Stimulated activated CD8-positive, alpha-beta memory T cell treated with anti-CD3 and anti-CD28 coated beads, Interleukin-7, amount 100 ng/mL, for 24 hours (primary cell): ENCODE measurements at regions not wholly inside any gene's neighbourhood (a gene's known extent, or its start where the extent isn't known, plus 50 kb on each side); places are given as distances from the start of the nearest gene placed in this dataset.
"Not testable (repeated sequence)": the region's sequence is repeated elsewhere in the genome, so short reads cannot be mapped to it uniquely, and the experiment has no call there.

Experiments used
- DNase-seq: peaks from one replicate; pipeline ENCODE4 v3.0.0-alpha.2; 2020; ENCODE audit warnings: low read depth

DNA sequence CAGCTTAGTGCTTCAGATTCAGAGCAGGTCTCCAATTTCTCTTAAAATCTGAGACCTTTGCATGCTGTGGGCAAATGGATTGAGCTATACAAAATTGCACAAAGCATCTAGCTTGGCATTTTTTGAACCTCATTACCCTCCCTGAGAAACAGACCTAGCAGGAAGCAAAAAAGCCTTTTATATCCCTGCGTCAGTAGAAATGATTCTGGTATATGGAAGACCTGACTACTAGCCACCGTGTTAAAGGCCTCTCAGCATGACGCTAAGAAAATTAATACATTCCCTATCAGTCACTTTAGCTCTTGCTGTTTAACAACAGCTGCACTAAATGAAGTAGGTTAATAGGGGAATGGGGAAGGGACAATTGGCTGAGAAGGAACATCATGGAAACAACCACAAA, 110.7 kb upstream of the SMLR1 start:
- DNase-seq, result no peak

- no peak for DNase-seq
Observed at GRCh38 chr6:130717657-130718056, 109.5 kb upstream of the SMLR1 start.

GRCh38 chr6:130720076-130720715, 107.0 kb upstream of the SMLR1 start:
- no peak for DNase-seq

DNA sequence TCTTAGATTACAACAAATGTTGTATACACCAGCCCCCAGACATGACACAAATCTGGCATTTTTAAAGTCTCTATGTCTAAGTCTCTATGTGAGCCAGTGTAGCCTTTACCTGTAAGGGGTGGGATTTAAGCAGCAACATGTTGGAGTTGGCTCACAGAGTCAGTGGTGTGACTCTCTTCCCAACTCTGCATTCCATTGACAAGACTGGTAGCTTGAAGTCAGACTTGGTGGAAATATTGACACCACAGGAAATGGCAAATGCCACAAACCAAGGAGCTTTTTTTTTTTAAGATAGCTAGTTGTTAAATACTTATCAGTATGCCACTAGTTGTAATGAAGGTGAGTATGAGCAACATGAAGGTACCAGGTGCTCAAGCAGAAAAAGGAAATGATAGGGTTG, 103.1 kb upstream of the SMLR1 start:
- no peak for DNase-seq

- no peak for DNase-seq
Observed at GRCh38 chr6:130725551-130725950, 101.7 kb upstream of the SMLR1 start.

GRCh38 chr6:130728064-130728463, 99.1 kb upstream of the SMLR1 start:
- not testable (repeated sequence) for DNase-seq

DNA sequence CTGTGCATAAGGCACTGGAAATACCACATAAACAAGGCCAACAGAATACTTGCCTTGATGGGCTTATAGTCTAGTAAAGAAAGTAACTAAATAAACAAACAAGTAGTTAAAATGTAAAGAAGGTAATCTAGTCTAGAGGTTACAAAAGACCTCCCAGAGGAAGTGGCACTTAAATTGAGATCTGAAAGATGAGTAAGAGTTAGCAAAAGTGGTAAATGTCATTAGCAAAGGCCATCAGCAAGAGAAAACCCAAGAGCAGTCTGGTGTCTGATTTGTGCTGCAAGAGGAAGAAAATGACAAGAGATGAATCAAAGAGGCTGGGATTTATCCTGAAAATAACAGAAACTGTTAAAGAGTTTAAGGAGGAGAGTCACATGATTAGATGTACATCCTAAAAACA, 96.6 kb upstream of the SMLR1 start:
- DNase-seq, result no peak

- no peak for DNase-seq
Observed at GRCh38 chr6:130734161-130734560, 93.0 kb upstream of the SMLR1 start.

- DNase-seq, result no peak
Observed at GRCh38 chr6:130740308-130740707, 86.9 kb upstream of the SMLR1 start.

- no peak for DNase-seq
Observed at GRCh38 chr6:130742131-130742681, 85.0 kb upstream of the SMLR1 start.

DNA sequence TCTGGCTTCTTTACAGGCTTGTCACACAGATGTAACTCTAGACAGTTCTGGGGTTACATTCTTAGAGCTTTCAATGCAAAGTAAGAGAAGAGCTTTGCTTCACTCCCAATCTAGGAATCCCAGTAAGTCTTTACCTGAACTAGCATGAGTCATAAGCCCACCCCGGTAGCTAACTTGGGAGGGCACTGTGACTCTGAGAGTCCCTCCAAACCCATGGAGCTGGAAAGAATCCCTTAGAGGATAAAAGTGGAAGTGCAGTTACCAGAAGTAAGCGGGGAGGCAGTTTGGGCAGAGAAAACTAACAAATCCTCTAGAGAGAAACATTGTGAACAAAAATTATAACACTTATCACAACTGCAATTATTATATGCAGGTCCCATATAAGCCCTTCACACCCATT, 84.0 kb upstream of the SMLR1 start:
- no peak for DNase-seq

- DNase-seq, result no peak
Observed at GRCh38 chr6:130744576-130745366, 82.4 kb upstream of the SMLR1 start.

DNA sequence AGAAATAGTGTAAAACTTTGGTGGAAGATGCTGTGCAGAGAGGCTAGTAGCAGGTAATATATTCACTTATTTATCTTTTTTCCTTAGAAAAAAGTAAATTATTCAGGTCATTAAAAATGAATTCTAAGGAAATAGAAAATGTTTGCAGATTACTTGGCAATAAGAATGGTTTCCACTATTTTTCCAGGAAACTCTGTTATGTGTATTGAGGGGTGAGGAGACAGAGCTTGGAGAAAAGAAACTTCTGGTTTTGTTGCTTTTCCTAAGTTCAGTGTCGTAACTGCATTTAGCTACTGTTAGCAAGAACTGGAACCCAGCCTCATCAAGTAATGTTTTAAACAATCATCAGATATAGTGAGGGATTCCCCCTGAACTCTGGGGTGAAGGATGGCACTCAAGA, 79.2 kb upstream of the SMLR1 start:
- no peak for DNase-seq

DNA sequence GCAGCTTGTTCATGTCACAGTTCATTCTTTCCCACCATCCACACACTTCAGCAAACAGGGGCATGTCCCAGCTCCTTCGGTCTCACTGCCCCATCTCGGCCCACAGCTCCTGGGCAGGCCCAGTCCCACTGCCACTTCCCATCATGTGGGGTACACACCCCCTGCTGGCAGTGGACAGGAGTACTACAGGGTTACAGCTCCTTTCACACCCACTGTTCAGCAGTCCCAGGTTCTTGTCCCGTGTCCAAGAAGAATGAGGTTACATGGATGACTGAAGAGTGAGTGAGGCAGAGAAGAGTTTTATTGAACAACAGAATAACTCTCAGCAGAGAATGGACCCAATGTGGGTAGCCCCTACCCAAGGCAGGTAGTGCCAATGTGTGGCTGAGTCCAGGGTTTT, 77.8 kb upstream of the SMLR1 start:
- no peak for DNase-seq

DNA sequence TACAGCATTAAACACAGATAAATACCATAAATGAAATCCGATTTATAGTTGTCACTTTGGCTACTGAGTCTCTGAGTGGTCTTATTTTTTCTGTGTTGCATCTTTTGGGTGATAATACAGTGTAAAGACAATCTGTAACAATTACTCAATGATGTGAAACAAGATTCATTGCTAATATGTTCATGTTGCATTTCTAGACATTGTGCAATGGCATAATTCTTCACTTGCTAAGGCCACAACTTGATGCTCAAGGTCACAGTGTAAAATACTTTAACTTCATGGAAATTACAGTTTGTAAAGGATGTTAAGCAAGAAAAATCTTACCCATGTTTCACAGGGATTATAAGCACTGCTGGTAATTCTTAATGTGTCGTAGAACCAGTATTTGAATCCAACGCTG, 74.9 kb upstream of the SMLR1 start:
- DNase-seq, result no peak

DNA sequence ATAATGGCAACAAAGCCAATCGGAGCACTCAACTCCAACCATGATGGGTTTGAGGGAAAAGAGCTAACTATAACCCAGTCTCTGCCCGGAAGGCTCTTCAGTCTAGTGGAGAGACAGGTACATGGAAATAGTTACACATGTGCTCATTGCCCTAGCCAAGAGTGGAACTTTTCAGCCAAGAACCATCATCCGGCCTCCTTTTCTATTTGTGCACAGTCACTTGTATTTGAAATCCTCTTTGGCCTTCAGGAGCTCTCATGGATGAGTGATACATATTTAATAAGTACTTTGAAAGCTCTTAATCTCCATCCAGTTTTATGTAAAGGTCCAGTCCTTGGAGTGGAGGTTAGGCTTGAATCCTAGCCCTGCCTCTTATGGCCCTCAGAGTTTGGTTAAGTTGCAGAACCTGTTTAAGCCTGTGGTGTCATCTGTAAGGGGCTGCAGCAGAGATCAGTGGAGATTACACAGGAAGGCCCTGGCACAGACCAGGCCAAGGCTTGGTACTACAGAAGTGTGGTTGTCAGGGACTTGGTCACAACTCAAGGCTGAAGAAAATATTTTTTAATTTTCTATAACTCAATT, 72.3 kb upstream of the SMLR1 start:
- no peak for DNase-seq

DNA sequence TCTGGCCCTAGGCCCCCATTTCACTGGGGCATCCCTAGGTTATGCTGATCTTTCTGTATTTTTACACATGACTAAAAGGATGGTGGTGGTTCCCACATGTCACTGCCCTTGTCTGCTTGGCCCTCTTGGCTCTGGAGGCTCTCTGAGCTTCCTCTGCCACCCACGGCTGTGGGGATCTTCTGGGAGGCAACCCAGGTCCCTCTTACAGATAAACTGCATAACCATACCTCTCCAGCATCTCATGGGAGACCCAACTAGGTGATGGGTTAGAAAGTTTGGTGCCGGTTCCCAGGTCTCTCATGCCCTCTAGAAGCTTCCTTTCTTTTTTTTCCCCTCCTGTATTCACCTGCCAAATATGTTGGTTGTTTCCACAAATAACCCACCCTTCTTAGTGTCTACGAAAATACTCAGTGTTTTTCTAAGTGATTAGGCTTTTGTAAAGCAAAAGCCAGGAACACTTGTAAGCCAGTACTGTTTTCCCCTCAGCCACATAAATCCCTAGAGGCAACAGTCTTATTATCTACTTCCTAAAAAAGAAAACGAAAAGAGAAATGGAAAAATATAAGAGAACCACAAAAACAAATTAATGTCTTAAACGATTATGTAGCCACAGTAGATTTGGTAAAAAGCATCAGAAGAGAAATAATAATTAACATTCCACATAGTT, 71.7 kb upstream of the SMLR1 start:
- DNase-seq, result no peak

GRCh38 chr6:130756824-130757223, 70.4 kb upstream of the SMLR1 start:
- no peak for DNase-seq

DNA sequence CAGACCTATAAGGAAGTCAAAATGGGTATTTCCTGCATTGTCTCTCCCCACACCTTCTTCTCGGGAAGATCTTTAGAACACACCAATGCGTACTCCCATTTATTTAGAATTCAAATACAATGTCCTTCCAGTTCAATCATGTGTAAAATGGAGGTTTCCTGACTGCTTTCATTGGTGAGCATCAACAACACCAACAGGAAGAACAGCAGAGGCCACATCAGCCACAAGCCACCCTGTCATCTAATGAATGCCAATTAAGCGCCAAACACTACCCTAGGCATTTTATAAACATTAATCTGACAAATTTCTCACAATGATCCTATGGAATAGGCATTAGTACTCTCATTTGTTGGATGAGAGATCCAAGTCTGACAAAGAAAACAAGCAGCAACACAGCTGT, 68.4 kb upstream of the SMLR1 start:
- DNase-seq, result no peak

DNA sequence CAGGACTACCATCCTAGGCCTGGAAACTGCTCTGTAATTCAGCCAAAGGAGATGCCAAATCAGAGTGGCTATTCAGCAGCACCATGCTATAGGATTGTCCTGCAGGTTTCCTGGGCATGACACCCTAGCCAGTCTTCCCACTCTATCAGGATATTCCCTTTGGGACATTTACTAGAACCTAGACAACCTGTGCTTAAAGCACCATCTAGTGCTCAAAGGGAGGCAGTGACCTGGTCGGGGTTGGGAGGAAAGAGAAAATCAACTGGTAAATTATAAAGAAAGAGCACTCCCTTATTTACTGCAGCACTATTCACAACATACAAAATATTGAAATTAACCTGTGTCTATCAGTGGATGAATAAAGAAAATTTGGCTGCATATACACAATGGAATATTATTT, 67.2 kb upstream of the SMLR1 start:
- no peak for DNase-seq

DNA sequence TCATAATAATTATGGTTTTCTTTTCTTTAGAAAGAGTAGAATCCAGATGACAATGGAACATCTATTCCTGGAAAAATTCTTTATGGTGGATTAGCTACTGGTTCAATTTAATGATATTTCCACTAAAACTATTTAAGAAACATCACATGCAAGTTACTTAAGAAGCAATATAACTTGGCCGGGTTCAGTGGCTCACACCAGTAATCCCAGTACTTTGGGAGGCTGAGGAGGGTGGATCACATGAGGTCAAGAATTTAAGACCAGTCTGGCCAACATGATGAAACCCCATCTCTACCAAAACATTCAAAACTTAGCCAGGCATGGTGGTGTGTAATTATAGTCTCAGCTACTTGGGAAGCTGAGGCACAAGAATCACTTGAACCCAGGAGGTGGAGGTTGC, 65.9 kb upstream of the SMLR1 start:
- DNase-seq, result no peak

DNA sequence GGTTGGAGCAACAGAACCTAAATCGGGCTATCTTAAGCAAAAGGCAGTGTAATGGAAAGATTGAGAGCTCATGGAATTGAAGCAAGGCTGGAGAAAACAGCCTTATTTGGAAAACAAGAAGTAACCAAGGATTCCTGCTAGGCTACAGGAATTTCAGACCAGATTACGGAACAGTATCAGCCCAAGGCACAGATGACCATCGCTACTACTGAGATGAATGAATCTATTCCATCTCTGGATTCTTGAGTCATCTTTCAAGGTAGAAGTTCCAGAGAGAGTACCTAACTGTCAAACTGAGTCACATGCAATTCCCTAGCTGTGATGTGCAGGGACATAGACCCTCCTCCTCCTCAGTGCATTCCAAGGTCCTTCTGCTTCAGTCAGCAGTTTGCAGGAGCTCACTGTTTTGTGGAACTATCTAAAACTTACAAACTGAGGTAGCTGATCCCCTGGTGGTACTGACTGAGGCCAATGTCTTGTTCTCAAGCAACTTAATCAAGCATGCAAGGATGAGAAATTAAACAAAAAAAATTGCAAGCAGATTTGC, 62.0 kb upstream of the SMLR1 start:
- DNase-seq, result no peak
